NK-92 treated with Interleukin-12 subunit alpha and Interleukin-12 subunit beta, amount 100 ng/mL, for 24 hours (cell line): ENCODE measurements at regions not wholly inside any gene's neighbourhood (a gene's known extent, or its start where the extent isn't known, plus 50 kb on each side); places are given as distances from the start of the nearest gene placed in this dataset.

Experiments used
- DNase-seq: peaks from one replicate; lab custom pipeline; 2025; lab: John Stamatoyannopoulos, UW

DNA sequence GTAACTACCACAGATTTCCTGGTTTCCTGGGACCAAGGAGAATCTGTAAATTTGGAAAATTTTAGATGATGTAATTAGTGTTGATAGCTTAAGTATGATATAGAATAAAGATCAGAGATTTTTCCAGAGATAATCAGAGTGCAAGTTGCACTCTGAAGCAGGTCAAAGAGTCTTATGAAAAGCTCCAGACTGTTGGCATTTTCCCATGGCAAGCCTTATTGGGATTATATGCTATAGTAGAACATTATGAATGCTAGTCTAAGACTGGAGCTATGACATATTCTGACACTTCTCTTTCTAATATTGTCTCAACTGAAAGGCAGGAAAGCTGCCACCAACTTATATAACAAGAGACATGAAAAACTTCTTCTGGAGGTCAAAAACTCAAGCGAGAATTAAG is 1638.3 kb upstream of the LRRTM1 start:
- no peak for DNase-seq

DNA sequence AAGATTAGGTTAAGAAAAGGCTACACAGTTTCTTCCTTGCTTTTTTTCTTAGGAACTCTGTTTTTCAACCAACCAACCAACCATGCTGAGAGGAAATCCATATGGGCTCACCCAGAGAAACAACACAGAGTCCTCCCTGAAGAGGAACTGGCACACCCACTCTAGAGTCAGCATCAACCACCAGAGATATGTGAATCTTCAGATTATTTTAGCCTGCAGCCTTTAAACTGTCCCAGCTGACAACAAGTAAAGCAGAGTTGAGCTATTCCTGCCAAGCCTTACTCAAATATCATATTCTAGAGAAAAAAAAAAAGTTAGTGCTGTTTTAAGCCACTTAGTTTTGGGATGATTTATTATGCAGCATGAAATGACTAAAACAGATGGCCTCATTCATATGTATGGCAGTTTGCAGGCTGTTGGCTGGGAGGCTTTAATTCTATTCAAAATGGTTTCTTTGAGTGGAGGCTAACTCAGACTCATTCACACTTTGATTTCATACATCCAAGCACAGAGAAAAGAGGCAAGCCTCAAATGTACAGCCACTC is 1637.7 kb upstream of the LRRTM1 start:
- no peak for DNase-seq

DNA sequence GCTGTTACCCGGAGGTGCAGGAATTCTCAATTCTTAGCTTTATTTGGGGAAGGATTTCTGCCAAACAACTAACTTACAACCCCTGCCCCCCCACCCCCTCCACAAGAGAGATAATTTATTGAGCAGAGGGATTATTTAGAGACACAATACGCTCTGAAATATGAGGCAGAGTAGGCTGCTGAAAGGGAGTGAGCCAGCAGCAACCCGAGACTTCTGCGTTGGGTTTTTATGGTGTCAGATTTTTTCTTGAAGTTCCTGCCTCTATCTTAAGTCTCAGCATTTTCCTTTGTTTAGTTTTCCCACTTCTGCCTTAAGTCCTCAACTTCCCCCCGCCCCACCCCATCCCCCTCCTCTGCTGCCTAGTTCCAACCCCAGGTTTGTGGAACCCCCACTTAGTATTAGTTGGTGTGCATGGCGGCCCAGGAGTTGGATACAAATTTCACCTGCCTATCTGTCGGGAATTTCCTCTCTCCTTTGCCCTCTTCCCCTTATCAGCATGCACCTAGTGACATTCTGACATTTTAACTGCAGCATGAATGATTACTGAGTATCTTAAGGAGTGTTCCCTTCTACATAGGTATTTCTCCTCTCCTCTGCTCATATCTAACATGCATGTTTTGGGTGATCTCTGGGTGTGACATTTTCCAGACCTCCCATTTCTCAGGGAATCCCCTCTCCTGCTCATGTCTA is 1635.9 kb upstream of the LRRTM1 start:
- no peak for DNase-seq

DNA sequence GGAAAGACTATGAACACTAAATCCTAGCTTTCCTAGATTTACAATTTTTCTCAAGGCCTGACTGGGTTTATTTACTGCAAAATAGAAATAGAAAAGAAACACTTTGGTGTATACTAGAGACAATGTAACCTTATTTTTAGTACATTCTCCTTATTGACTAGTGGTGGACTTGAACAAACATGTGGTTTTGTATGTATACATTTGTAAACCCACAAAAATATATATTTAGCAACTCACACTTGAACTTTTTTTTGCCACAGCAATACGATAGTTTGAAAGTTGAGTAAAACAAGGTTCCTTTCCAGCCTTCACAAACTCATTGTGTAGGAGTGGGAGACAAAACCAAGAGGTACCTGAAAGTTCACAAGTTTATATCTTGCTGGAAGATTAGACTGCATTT is 1633.4 kb upstream of the LRRTM1 start:
- no peak for DNase-seq

DNA sequence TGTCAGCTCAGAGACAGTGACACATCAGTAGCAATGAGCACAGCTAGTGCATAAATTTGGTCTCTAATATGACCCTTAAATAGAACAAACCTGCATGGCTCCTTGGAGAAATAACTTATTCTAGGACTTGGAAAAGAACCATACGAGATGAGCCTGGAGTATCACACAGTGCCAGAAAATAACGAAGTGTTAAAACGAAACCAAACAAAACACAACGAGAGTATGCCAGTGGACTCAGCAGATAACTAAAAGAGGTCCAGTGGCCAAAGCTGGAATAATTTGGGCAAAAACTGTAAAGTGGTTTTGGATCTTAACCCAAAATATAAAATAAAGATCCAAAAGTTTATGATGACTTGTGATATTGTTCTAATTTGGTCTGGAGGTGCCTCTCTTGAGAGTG is 1599.0 kb upstream of the LRRTM1 start:
- DNase-seq: no peak

DNA sequence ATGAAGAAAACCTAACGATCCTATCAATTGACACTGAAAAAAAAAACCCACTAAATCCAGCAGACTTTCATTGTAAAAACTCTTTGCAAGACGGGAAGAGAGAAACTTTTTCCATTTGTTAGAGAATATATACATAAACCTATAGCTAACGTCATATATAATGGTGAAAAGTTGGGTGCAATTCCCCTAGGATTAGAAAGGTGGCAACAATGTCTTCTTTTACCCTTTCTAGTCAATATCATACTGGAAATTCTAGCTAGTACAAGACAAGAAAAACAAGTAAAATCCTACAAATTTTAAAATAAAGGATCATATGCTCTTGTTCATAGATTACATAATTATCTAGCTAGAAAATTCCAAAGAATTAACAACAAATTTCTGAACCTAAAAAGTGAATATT is 1596.5 kb upstream of the LRRTM1 start:
- DNase-seq: no peak

DNA sequence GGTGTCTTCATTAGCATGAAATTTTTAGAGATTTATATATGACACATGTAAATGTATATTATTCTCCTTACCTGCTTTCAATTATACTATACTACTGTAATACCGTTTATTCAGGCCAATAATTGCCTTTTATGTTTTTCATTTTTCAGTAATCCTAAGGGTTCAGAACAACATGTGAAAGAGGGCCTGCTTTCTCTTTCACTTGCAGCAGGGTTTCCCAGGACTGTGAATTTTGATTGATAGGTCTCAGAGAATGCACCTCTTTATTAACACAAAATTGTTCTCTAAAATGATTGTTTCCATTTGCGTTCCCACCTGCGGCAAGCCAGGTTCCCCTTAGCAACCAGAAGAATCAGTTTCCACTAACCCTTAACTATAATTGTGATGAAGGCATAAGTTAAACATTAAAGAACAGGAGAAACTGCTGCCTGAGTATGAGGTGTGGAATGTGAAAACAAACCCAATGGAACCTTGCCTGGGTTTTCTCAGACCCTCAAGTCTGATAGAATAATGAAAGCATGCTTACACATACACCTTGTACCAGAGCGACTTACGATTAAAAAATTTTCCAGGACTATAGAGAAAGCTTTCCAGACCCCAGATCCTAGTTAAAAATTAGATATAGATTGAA is 1591.2 kb upstream of the LRRTM1 start:
- no peak for DNase-seq

DNA sequence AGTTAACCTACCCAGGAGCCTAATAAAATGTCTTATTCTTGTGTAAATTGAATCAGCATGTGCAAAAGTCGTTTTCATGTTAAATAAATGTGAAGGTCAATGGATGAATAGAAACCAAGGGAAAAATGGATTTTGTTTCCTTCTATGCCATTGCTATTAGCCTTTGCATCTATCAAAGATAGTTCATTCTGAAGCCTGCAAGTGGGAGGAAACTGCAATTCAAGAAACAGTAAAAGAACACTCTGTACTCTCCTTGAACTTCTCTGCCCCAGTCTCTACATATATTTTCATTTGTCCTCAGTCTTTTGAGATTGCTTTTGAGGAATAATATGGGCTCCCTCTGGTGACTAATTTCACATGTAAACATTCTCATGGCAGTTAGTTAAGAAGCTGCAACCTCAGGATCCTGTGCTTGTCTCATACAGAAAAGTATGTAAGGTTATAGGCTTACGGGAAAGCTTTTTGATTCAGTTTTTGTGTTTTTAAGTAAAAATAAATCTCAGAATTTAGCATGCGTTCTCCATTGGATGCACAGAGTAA is 1590.0 kb upstream of the LRRTM1 start:
- no peak for DNase-seq

DNA sequence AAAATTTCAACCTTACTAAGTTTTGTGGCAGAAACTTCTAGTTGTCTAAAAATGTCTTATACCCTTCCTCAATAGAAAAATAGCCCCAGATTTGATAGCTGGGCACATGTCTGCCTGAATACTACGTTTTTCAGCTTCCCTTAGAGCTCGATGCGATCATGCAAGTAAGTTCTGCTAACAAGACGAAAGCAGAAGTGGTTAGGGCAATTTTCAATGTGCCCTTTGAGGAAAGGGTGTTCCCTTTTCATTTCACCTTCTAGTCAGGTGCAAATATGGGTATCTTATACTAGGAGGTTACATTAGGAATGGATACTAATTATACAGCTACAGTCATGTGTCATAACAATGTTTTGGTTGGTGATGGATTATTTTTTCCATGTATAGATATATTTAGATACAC is 1572.1 kb upstream of the LRRTM1 start:
- DNase-seq: no peak

DNA sequence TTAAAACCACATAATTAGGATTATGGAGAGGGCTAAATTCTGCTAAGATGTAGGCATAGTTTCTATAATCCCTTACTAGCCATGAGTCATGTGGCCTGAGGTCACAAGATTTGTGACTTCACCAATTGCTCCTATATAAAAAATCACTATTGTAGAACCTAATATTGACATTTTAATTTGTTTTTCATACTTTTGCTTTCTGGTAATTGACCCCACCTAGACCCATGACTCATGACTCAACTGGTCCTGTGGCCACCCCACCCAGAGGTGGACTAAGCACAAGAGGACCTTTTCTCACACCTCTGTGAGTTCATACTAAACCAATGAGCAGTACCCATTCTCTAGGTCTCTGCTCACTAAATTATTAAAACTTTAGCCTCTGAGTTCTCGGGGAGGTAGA is 1567.5 kb upstream of the LRRTM1 start:
- no peak for DNase-seq

DNA sequence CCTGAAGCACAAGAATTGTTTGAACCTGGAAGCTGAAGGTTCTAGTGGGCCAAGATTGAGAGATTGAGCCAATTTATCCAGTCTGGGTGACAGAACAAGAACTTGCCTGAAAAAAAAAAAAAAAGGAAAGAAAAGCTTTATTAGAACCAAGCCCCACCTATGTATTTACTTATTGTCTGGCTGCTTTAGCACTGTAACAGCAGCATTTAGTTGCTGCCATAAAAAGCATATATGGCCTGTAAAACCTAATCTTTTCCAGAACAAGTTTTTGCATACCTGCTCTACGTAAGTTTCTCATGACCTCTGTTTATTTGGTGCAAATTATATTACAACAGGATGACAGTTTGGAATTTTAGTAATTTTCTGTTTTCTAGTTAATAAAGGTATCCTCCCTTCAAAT is 1565.6 kb upstream of the LRRTM1 start:
- DNase-seq: no peak

DNA sequence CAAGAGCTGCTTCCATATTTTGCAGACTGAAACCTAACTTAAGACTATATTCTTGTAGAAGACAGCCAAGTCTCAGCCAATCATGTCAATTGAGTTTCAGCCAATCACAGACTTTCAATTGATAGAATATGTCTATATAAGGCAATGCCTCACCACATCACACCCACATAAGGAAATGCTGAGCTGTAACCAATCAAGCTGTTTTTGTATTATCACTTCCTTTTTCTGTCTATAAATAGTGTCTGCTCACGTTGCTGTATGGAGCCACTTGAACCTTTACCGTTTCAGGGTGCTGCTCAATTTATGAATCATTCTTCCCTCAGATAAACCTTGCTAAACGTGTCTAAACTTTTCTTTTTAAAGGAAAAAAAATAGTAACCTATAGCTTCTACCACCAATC is 1554.4 kb upstream of the LRRTM1 start:
- no peak for DNase-seq

DNA sequence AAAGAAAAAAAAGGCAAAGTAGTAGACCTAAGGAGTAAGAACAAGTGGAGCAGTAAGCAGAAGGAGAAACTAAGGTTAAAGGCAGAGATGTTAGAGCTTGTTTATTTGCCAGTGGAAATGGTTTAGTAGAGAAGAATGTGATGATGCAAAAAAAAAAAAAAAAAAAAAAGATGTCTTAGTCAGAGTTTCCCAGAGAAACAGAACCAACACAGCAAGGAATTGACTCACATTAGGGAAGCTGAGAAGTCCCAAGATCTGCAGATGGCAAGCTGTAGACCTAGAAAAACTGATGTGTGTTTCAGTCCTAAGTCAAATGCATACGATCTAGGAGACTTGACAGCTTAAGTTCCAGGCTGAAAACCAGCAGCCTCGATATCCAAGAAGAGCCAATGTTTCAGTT is 1548.8 kb upstream of the LRRTM1 start:
- DNase-seq: no peak

DNA sequence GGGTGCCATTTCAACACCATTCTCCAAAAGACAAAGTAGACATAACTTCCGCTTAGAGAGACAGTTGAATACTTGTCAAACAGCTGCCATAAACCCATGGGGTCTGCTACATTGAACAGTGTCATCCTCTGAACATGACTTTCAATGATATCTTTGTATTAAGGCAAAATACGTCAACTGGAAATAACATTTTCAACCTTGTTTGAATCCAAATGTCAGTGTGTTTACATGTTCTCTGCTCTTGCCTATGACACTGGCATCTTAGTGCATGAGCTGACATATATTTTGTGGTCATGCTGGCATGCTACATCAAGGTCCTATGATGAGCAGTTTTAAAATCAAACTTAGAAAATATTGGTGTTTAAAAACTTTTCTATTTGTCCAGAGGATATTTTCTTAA is 1548.1 kb upstream of the LRRTM1 start:
- no peak for DNase-seq

DNA sequence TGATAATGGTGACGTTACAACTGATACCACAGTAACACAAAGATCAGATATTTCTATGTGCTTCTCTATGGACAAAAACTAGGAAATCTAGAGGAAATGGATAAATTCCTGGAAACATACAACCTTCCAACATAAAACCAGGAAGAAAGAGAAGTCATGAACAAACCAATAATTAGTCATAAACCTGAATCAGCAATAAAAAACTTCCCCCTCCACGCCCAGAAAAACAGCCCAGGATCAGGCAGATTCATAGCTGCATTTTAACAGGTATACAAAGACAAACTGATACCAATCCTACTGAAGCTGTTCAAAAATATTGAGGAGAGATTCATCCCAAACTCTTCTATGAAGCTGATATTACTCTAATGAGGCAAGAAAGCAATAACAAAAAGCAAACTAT is 1535.2 kb upstream of the LRRTM1 start:
- DNase-seq: no peak

DNA sequence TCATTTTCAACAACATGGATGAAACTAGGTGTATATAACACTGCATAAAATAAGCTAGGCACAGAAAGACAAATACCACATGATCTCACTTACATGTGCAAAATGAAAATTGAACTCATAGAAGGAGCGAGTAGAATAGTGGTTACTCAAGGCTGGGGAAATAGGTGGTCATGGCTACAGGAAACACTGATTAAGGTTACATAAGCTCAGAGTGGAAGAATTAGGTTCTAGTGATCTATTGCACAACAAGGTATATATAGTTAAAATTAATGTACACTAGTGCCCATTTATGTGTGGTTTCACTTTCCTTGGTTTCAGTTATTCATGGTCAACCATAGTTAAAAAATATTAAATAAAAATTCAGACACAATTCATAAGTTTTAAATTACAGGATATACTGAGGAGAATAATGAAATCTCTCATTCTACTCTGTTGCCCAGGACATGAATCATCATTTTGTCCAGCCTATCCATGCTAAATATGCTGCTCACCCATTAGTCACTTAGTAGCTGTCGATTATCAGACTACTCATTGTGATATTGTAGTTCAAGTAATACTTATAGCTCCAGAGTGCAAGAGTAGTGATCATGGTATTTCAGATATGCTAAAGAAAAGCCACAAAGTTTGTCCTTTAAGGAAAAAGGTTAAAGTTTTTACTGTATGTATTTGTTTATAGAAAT is 1530.9 kb upstream of the LRRTM1 start:
- DNase-seq: no peak

DNA sequence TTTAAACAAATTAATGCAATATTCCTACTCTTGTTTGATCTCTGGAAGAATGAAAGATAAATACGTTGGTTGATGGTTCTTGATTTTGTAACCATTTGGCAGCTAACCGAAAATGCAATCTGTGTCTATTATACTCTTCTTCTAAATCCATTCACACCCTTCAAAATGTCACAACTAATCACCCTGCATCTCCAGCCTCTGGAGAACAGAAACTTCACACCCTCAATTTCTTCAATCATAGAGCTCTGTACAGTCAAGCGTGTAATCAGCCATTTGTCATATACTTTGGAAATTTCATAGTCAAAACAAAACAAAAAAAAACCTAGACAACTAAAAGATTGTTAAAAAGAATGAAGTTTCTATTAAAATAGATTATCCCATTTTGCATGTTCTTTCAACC is 1482.3 kb upstream of the LRRTM1 start:
- no peak for DNase-seq

DNA sequence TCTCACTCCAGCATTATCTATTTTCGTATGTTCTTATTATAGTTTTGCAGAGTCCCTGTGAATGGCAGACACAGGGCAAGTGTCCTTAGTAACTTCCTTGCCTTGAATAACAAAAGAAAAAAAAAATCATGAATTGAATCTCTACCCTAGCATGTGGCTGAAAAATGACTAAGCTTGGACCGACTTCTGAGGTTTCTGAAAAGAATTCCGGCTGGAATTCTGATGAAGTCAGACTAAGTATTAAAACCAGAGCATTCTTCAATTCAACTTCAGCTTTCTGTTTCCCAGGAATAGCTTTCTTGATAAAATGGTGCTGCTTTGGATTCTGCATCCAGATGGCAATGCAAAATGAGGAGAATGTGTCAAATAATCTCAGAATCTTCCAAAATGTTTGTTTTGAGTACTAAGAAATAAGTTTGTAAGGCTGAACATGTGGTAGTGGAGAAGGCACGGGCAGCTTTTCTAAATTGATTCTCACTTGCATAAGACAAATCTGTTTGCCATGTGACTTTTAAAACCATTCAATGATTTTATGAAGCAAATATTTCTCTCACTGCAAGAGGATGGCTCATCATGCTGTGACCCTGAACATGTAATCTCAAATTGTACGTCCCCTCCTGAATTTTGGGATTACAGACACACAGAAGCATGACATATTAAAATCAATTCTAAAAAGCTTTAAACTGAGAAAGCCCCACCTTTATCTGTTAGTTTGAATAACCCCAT is 1462.8 kb upstream of the LRRTM1 start:
- DNase-seq: no peak

DNA sequence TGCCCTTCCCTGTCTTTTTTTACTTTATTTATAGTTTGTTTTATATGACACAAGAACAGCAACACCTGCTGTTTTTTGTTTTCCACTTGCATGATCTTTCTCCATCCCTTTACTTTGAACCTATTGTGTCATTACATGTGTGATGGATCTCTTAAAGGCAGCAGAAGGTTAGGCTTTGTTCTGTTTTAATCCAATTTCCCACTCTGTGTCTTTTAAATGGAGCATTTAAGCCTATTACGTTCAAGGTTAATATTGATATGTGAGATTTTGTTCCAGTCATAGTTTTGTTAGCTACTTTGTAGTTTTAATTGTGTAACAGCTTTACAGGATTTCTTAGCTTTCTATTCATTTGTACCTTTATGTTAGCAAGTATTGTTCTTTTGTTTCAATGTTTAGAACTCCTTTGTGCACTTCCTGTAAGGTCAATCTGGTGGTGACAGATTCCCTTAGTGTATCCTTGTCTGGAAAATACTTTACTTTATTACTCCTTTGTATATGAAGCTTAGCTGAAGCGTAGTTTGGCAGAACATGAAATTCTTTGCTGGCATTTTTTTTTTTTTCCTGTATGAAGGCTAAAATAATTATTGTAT is 1443.0 kb upstream of the LRRTM1 start:
- DNase-seq: no peak

DNA sequence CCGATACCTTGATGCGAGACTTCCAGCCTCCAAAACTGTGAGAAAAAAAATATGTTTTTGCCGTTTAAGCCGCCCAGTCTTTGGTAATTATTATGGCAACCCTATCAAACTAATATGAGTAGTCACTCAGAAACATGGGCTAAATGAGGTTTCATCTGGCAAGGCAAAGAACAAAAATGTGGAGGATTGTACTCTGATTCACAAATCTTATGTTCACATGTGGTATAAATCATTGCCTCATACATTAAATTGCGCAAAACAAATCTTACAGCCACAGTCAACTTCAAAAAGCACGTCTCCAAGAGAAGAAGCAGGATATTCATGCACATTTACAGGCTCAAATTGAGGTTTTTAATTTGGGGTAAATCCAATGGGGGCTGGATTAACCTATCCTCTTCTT is 1435.4 kb upstream of the LRRTM1 start:
- DNase-seq: no peak

DNA sequence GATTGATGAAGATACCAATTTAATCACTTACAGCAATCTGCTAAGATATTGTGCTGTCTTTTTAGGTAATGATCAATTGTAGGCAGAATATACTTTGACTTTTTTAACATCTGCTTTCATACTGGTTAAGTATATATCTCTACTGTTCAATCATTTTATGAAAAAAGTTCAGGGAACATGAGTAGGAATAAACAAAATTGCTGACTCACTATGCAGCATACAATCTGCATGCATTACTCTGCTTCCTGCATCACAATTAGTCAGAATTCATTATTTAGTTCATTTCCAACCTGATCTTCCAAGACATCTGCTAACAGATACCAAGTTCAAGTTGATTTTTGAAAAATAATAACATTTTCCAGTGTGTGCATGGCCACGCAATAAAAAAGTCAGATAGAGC is 1430.4 kb upstream of the LRRTM1 start:
- no peak for DNase-seq

DNA sequence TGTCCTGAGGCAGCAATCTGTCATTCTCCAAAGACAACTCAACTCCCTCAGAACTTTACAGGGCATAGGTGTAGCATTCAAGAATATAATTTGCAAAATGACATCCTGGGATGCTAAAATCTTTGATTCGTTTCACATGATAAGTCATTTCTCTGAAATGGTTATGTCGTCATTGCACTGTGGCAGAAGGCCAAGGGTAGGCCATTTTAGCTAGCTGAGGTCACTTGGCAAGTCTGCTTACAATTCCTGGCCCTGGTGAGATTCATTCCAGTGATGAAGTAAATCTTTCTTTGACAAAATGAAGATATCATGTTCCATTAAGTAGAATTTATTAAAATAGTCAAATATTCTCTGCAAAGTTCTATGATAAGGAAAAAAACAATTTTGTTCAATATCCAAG is 1410.3 kb upstream of the LRRTM1 start:
- DNase-seq: no peak
